ENCODE measurements at regions not wholly inside any gene's neighbourhood (a gene's known extent, or its start where the extent isn't known, plus 50 kb on each side); places are given as distances from the start of the nearest gene placed in this dataset.
"Not testable (repeated sequence)": the region's sequence is repeated elsewhere in the genome, so short reads cannot be mapped to it uniquely, and the experiment has no call there.

DNA sequence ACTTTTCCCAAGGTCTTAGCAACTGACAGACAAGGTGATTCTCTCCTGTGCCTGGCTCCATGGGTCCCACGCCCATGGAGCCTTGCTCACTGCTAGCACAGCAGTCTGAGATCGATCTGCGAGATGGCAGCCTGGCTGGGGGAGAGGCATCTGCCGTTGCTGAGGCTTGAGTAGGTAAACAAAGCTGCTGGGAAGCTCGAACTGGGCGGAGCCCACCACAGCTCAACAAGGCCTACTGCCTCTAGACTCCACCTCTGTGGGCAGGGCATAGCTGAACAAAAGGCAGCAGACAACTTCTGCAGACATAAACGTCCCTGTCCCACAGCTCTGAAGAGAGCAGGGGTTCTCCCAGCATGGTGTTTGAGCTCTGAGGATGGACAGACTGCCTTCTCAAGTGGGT, 224.9 kb upstream of the CNR1 start:
- POLR2A ChIA-PET; H3K9me3 ChIP-seq (ENCODE audit: control insufficient read depth in 2 of 3, low read length in 3 of 3); H3K36me3 Mint-ChIP-seq; ATAC-seq; intact Hi-C loops (cut with micrococcal nuclease); H3K27ac ChIP-seq (ENCODE audit: low read depth, low read length); H3K27me3 ChIP-seq (ENCODE audit: control insufficient read depth in 2 of 2, insufficient read depth in 2 of 2, low read length in 2 of 2); H3K4me1 ChIP-seq (ENCODE audit: control insufficient read depth in 2 of 2, insufficient read depth in 2 of 2, low read length in 2 of 2); H3K4me3 Mint-ChIP-seq; H3K27ac Mint-ChIP-seq; H3K4me3 ChIP-seq (ENCODE audit: low read length); H3K4me1 Mint-ChIP-seq; CTCF ChIA-PET; H3K36me3 ChIP-seq (ENCODE audit: control insufficient read depth in 2 of 3, insufficient read depth in 3 of 3, low read length in 3 of 3); DNase-seq: not testable (repeated sequence)
- Mint-ChIP-seq H3K9me3 (peaks cover 0 to 20% (median 5%) of the 10 kb centered on the region in 11 donors), H3K27me3 (peaks cover 0 to 11% (median 0%) of the 10 kb centered on the region in 5 donors)

DNA sequence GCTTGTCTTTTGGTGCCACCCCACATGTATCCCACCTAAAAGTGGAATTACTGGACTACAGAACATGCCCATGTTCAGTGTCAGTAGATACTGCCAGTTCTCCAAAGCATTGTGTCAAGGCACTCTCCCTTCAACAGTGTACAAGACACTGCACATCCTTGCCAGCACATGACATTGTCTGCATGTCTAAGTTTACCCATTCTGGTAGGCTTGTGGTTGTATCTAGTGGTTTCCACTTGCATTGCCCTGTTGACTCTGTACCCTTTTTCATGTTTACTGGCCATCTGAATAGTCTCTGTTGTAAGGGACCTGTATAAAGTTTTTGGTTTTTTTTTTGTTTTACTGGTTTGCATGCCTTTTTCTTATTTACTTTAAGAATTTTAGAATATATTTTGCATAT, 222.4 kb upstream of the CNR1 start:
- H3K36me3 ChIP-seq (ENCODE audit: control insufficient read depth in 2 of 3, insufficient read depth in 3 of 3, low read length in 3 of 3) = no peaks in the 10 kb centered on the region
- DNase-seq (no peak), ATAC-seq (no peak)
- intact Hi-C loops (cut with micrococcal nuclease) = no loop called here
- H3K9me3 ChIP-seq (ENCODE audit: control insufficient read depth in 2 of 3, low read length in 3 of 3) = no peaks in the 10 kb centered on the region
- no peaks in the 10 kb centered on the region for H3K36me3 Mint-ChIP-seq
- ChIA-PET POLR2A (no interaction called here), CTCF (no interaction called here)
- no peaks in the 10 kb centered on the region for H3K27me3 ChIP-seq (ENCODE audit: control insufficient read depth in 2 of 2, insufficient read depth in 2 of 2, low read length in 2 of 2)
- no peaks in the 10 kb centered on the region for H3K4me1 ChIP-seq (ENCODE audit: control insufficient read depth in 2 of 2, insufficient read depth in 2 of 2, low read length in 2 of 2)
- H3K4me3 ChIP-seq (ENCODE audit: low read length) = no peak overlapping the region
- no peaks in the 10 kb centered on the region for H3K4me1 Mint-ChIP-seq
- no peak overlapping the region for H3K4me3 Mint-ChIP-seq
- peaks cover 0 to 17% (median 4%) of the 10 kb centered on the region in 11 donors for H3K9me3 Mint-ChIP-seq
- H3K27me3 Mint-ChIP-seq = peaks cover 0 to 11% (median 7%) of the 10 kb centered on the region in 5 donors
- no peak overlapping the region for H3K27ac Mint-ChIP-seq
- H3K27ac ChIP-seq (ENCODE audit: low read depth, low read length) = no peak overlapping the region

DNA sequence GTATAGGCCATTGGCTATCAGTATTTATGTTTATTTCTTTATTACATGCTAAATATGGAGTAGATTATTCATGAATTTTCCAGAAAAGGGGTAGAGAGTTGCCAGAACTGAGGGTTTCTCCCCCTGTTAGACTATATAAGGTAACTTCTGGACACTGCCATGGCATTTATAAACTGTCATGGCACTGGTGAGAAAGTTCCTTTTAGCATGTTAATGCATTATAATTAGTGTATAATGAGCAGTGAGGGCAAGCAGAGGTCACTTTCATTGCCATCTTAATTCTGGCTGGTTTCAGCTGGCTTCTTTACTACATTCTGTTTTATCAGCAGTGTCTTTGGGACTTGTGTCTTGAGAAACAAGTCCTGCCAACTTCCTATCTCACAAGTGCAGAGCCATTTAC, 220.0 kb upstream of the CNR1 start:
- CTCF ChIA-PET = no interaction called here
- H3K4me1 ChIP-seq (ENCODE audit: control insufficient read depth in 2 of 2, insufficient read depth in 2 of 2, low read length in 2 of 2) = no peaks in the 10 kb centered on the region
- no peaks in the 10 kb centered on the region for H3K36me3 ChIP-seq (ENCODE audit: control insufficient read depth in 2 of 3, insufficient read depth in 3 of 3, low read length in 3 of 3)
- H3K9me3 ChIP-seq (ENCODE audit: control insufficient read depth in 2 of 3, low read length in 3 of 3) = no peaks in the 10 kb centered on the region
- POLR2A ChIA-PET = no interaction called here
- Mint-ChIP-seq H3K4me1 (no peaks in the 10 kb centered on the region), H3K27ac (no peak overlapping the region), H3K9me3 (peaks cover 0 to 9% (median 1%) of the 10 kb centered on the region in 11 donors), H3K4me3 (no peak overlapping the region), H3K36me3 (no peaks in the 10 kb centered on the region), H3K27me3 (peaks cover 0 to 14% (median 5%) of the 10 kb centered on the region in 5 donors)
- no peak overlapping the region for H3K4me3 ChIP-seq (ENCODE audit: low read length)
- H3K27ac ChIP-seq (ENCODE audit: low read depth, low read length) = no peak overlapping the region
- DNase-seq = no peak
- no peak for ATAC-seq
- H3K27me3 ChIP-seq (ENCODE audit: control insufficient read depth in 2 of 2, insufficient read depth in 2 of 2, low read length in 2 of 2) = no peaks in the 10 kb centered on the region
- intact Hi-C loops (cut with micrococcal nuclease) = no loop called here

DNA sequence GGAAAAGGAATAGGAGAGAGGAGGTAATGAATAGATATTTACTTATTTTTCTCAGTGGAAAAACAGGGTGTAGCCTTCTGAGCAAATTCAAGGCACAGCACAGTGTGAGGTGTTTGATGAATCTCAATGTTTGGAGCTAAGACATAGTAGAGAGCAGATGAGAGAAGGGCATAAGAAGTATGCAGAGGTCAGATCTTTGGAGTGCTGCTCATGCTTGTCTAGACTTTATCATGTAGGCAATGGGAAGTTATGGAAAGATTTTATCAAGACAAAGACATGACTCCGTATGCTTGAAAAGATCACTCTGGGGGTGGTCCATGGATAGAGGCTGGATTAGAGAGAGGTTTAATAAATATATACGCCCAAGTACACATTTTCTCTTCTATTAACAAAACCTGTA, 217.0 kb upstream of the CNR1 start:
- H3K27ac ChIP-seq (ENCODE audit: low read depth, low read length) = no peak overlapping the region
- DNase-seq (no peak), ATAC-seq (no peak)
- H3K4me1 Mint-ChIP-seq = no peaks in the 10 kb centered on the region
- no peaks in the 10 kb centered on the region for H3K36me3 Mint-ChIP-seq
- H3K4me1 ChIP-seq (ENCODE audit: control insufficient read depth in 2 of 2, insufficient read depth in 2 of 2, low read length in 2 of 2) = no peaks in the 10 kb centered on the region
- intact Hi-C loops (cut with micrococcal nuclease) = no loop called here
- no peaks in the 10 kb centered on the region for H3K9me3 ChIP-seq (ENCODE audit: control insufficient read depth in 2 of 3, low read length in 3 of 3)
- no peak overlapping the region for H3K4me3 ChIP-seq (ENCODE audit: low read length)
- no peaks in the 10 kb centered on the region for H3K36me3 ChIP-seq (ENCODE audit: control insufficient read depth in 2 of 3, insufficient read depth in 3 of 3, low read length in 3 of 3)
- peaks cover 0 to 11% (median 0%) of the 10 kb centered on the region in 5 donors for H3K27me3 Mint-ChIP-seq
- peaks cover 0 to 4% (median 0%) of the 10 kb centered on the region in 11 donors for H3K9me3 Mint-ChIP-seq
- POLR2A ChIA-PET = no interaction called here
- H3K4me3 Mint-ChIP-seq = no peak overlapping the region
- no peak overlapping the region for H3K27ac Mint-ChIP-seq
- CTCF ChIA-PET = no interaction called here
- H3K27me3 ChIP-seq (ENCODE audit: control insufficient read depth in 2 of 2, insufficient read depth in 2 of 2, low read length in 2 of 2) = no peaks in the 10 kb centered on the region

DNA sequence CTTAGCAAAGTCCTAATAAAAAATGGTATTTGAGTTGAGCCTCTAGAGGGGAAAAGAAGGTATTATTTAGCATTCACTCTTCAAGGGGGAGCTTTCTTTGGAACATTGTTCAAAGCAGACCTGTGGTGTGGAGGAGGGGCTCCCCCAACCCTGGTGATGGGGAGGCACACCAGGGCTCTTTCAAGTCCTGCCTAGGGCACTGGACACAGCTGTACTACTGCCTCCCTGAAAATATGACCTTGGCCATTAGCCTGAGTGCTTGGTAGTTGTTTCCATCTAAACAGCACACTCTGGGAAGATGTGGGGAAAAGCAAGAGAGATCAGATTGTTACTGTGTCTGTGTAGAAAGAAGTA, 215.1 kb upstream of the CNR1 start:
- Histone ChIP-seq H3K27ac (ENCODE audit: low read depth, low read length) (no peak overlapping the region), H3K9me3 (ENCODE audit: control insufficient read depth in 2 of 3, low read length in 3 of 3) (no peaks in the 10 kb centered on the region), H3K27me3 (ENCODE audit: control insufficient read depth in 2 of 2, insufficient read depth in 2 of 2, low read length in 2 of 2) (no peaks in the 10 kb centered on the region), H3K4me1 (ENCODE audit: control insufficient read depth in 2 of 2, insufficient read depth in 2 of 2, low read length in 2 of 2) (no peaks in the 10 kb centered on the region), H3K36me3 (ENCODE audit: control insufficient read depth in 2 of 3, insufficient read depth in 3 of 3, low read length in 3 of 3) (no peaks in the 10 kb centered on the region), H3K4me3 (ENCODE audit: low read length) (no peak overlapping the region)
- ATAC-seq = no peak
- H3K36me3 Mint-ChIP-seq = no peaks in the 10 kb centered on the region
- H3K27ac Mint-ChIP-seq = no peak overlapping the region
- no peak overlapping the region for H3K4me3 Mint-ChIP-seq
- peaks cover 0 to 4% (median 0%) of the 10 kb centered on the region in 11 donors for H3K9me3 Mint-ChIP-seq
- peaks cover 0 to 11% (median 7%) of the 10 kb centered on the region in 5 donors for H3K27me3 Mint-ChIP-seq
- DNase-seq = no peak
- intact Hi-C loops (cut with micrococcal nuclease) = no loop called here
- no peaks in the 10 kb centered on the region for H3K4me1 Mint-ChIP-seq
- ChIA-PET CTCF (no interaction called here), POLR2A (no interaction called here)

DNA sequence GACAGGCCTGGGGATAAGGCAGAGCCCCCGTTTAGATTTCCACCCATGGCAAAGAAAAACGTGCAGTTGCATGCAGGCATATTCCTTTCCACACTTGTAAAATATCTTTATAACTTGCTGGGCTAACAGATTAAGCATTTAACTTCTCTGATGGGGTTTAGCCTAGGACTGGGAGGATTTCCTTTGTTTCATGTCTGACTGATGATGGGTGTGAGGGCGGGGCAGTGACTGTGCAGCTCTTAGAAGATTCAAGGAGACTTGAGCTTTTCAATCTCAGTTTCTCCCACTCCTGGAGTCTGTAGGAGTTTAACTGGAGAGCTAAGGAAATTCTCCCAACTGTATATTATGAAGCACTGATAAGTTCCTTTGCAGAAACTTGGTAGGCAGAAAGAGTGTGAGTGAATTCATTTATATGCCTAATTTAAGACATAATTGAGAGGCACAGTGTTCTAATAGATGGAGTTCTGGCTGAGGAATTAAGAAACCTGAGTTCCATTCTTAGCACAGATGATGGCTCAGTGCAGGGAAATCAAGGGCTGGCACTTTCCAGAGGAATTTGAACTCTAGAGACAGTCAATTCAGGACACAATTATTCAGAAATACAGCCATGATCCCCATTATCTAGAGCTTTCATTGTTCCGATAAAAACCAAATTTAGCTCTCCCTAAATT, 214.6 kb upstream of the CNR1 start:
- Histone ChIP-seq H3K27me3 (ENCODE audit: control insufficient read depth in 2 of 2, insufficient read depth in 2 of 2, low read length in 2 of 2) (no peaks in the 10 kb centered on the region), H3K9me3 (ENCODE audit: control insufficient read depth in 2 of 3, low read length in 3 of 3) (no peaks in the 10 kb centered on the region), H3K4me1 (ENCODE audit: control insufficient read depth in 2 of 2, insufficient read depth in 2 of 2, low read length in 2 of 2) (no peaks in the 10 kb centered on the region), H3K4me3 (ENCODE audit: low read length) (no peak overlapping the region), H3K27ac (ENCODE audit: low read depth, low read length) (no peak overlapping the region), H3K36me3 (ENCODE audit: control insufficient read depth in 2 of 3, insufficient read depth in 3 of 3, low read length in 3 of 3) (no peaks in the 10 kb centered on the region)
- POLR2A ChIA-PET = no interaction called here
- Mint-ChIP-seq H3K4me1 (no peaks in the 10 kb centered on the region), H3K4me3 (no peak overlapping the region), H3K9me3 (peaks cover 0 to 4% (median 0%) of the 10 kb centered on the region in 11 donors), H3K27me3 (peaks cover 0 to 11% (median 7%) of the 10 kb centered on the region in 5 donors), H3K36me3 (no peaks in the 10 kb centered on the region), H3K27ac (no peak overlapping the region)
- DNase-seq = no peak
- intact Hi-C loops (cut with micrococcal nuclease) = no loop called here
- ATAC-seq = peak; percentile 43
- CTCF ChIA-PET = no interaction called here

DNA sequence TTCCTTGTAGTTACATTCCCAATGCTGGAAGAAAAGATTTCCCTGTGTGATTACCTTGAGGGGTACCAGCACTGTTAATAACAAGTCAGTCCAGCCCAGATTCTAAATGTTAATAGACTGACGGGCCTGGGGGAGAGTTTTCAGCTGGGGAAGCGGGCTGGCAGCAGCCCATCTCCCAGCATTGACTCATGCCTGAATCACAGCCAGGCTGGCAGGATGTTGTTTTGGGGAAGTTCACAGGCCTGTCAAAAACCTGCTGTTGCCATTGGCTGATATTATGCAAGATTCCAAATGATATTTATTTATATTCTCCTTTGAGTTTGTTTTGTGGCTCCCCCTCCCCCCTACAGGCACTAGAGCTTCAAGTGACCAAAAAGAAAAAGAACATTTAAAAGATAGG, 213.9 kb upstream of the CNR1 start:
- DNase-seq (peak in 1 of 9 donors; percentile 7), ATAC-seq (peak; percentile 81)
- H3K27me3 Mint-ChIP-seq = peaks cover 0 to 14% (median 11%) of the 10 kb centered on the region in 5 donors
- H3K27me3 ChIP-seq (ENCODE audit: control insufficient read depth in 2 of 2, insufficient read depth in 2 of 2, low read length in 2 of 2) = no peaks in the 10 kb centered on the region
- ChIA-PET CTCF (no interaction called here), POLR2A (no interaction called here)
- H3K4me3 ChIP-seq (ENCODE audit: low read length) = no peak overlapping the region
- no peaks in the 10 kb centered on the region for H3K36me3 ChIP-seq (ENCODE audit: control insufficient read depth in 2 of 3, insufficient read depth in 3 of 3, low read length in 3 of 3)
- H3K27ac ChIP-seq (ENCODE audit: low read depth, low read length) = no peak overlapping the region
- H3K4me1 ChIP-seq (ENCODE audit: control insufficient read depth in 2 of 2, insufficient read depth in 2 of 2, low read length in 2 of 2) = no peaks in the 10 kb centered on the region
- no peaks in the 10 kb centered on the region for H3K36me3 Mint-ChIP-seq
- no peaks in the 10 kb centered on the region for H3K9me3 ChIP-seq (ENCODE audit: control insufficient read depth in 2 of 3, low read length in 3 of 3)
- H3K4me3 Mint-ChIP-seq = no peak overlapping the region
- intact Hi-C loops (cut with micrococcal nuclease) = no loop called here
- no peaks in the 10 kb centered on the region for H3K4me1 Mint-ChIP-seq
- peaks cover 0 to 4% (median 0%) of the 10 kb centered on the region in 11 donors for H3K9me3 Mint-ChIP-seq
- H3K27ac Mint-ChIP-seq = no peak overlapping the region
